Fibroblast of lung (primary cell): ENCODE measurements at regions not wholly inside any gene's neighbourhood (a gene's known extent, or its start where the extent isn't known, plus 50 kb on each side); places are given as distances from the start of the nearest gene placed in this dataset.

Experiments
- DNase-seq, 2 donors: peaks; one replicate each; pipeline versions ENCODE4 v3.0.0 to v3.0.0-alpha.2; 2010; ENCODE audit warnings: low read depth in 2 of 2
- H2AFZ ChIP-seq: 2 replicates; pipeline ENCODE4 v1.5.1; 2012; ENCODE audit warnings: low read length, control low read depth, inconsistent platforms
- H3K27ac ChIP-seq: 2 replicates; pipeline ENCODE4 v1.5.1; 2011; ENCODE audit warnings: low read length, control low read depth; ENCODE audit not compliant: insufficient read depth
- H3K27me3 ChIP-seq: 2 replicates; pipeline ENCODE4 v1.5.1; 2011; ENCODE audit warnings: mild to moderate bottlenecking, low read length; ENCODE audit not compliant: control insufficient read depth, insufficient read depth
- H3K36me3 ChIP-seq: 2 replicates; pipeline ENCODE4 v1.5.1; 2011; ENCODE audit warnings: low read length; ENCODE audit not compliant: control insufficient read depth, insufficient read depth
- H3K4me1 ChIP-seq: 2 replicates; pipeline ENCODE4 v1.5.1; 2011; ENCODE audit warnings: low read length; ENCODE audit not compliant: control insufficient read depth, insufficient read depth; ENCODE audit errors: extremely low read depth
- H3K4me2 ChIP-seq: 2 replicates; pipeline ENCODE4 v1.5.1; 2011; ENCODE audit warnings: low read length, control low read depth; ENCODE audit not compliant: insufficient read depth; ENCODE audit errors: extremely low read depth
- H3K4me3 ChIP-seq, 4 experiments: fragments of 200-600 bp in 1 of 4; sonication (generic) in 1 of 4; replicated peaks in 1 of 4; 2 replicates each; pipeline ENCODE4 v1.5.1; 2011 to 2016; ENCODE audit warnings: low read length in 4 of 4, low read depth in 3 of 4, mild to moderate bottlenecking in 3 of 4, control low read depth in 2 of 4, inconsistent platforms in 1 of 4, mixed read lengths in 1 of 4; ENCODE audit not compliant: insufficient read depth in 1 of 4; ENCODE audit errors: control extremely low read depth in 1 of 4
- H3K79me2 ChIP-seq: 2 replicates; pipeline ENCODE4 v1.5.1; 2012; ENCODE audit warnings: mild to moderate bottlenecking, low read length, inconsistent platforms; ENCODE audit not compliant: control insufficient read depth, insufficient read depth
- H3K9ac ChIP-seq: 2 replicates; pipeline ENCODE4 v1.5.1; 2011; ENCODE audit warnings: mild to moderate bottlenecking, low read length, control low read depth; ENCODE audit not compliant: insufficient read depth
- H3K9me3 ChIP-seq: 2 replicates; pipeline ENCODE4 v1.5.1; 2012; ENCODE audit warnings: low read depth, low read length; ENCODE audit not compliant: control insufficient read depth, insufficient read depth
- H4K20me1 ChIP-seq: 2 replicates; pipeline ENCODE4 v1.5.1; 2011; ENCODE audit warnings: low read length; ENCODE audit not compliant: control insufficient read depth, insufficient read depth; ENCODE audit errors: extremely low read depth
- EZH2 ChIP-seq: IDR thresholded peaks from 2 replicates; pipeline ENCODE4 v1.5.1; 2012; ENCODE audit warnings: low read length, control low read depth, mild to moderate bottlenecking; ENCODE audit errors: missing control alignments
- TF ChIP-seq, protein P1 (sequence below), 2 donors: IDR thresholded peaks in 1 of 2; conservative IDR thresholded peaks in 1 of 2; 1 replicate in 1 of 2; 2 replicates in 1 of 2; pipeline ENCODE4 v1.5.1; 2011 to 2012; ENCODE audit warnings: low read length in 2 of 2, control low read depth in 1 of 2, inconsistent platforms in 1 of 2, low read depth in 1 of 2, mild to moderate bottlenecking in 1 of 2

DNA sequence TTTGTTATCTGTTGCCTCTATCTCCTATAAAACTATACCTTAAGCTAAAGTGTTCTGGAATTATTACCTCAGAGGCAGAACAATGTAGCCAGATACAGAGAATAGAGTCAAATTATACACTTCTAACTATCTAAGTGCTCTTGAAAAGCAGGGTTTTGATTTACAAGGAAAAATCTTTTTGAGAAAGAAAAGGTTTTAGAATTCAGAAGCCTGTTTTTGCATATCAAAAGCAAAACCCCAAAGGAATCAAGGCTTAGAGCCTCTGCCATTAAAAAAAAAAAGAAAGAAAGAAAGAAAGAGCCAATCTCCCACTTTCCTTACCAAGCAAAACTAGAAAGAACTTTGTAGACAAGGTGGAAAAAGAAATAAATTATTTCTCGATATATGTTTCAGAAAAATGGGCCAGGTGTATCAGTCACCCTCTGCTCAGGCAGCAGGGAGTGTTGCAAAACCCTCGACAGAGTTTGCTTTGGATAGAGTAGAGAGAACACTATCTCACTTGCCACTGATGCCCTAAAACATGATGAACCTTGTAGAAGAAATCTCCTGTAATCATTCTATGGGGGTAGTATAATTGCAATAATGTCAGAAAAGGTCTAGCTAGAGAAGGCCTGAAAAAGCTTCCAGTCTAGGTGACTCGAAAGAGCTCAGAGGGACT is 318.3 kb downstream of the PCDH10 start:
- no peak for TF ChIP-seq EZH2
- TF ChIP-seq, protein P1, sequence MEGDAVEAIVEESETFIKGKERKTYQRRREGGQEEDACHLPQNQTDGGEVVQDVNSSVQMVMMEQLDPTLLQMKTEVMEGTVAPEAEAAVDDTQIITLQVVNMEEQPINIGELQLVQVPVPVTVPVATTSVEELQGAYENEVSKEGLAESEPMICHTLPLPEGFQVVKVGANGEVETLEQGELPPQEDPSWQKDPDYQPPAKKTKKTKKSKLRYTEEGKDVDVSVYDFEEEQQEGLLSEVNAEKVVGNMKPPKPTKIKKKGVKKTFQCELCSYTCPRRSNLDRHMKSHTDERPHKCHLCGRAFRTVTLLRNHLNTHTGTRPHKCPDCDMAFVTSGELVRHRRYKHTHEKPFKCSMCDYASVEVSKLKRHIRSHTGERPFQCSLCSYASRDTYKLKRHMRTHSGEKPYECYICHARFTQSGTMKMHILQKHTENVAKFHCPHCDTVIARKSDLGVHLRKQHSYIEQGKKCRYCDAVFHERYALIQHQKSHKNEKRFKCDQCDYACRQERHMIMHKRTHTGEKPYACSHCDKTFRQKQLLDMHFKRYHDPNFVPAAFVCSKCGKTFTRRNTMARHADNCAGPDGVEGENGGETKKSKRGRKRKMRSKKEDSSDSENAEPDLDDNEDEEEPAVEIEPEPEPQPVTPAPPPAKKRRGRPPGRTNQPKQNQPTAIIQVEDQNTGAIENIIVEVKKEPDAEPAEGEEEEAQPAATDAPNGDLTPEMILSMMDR (conservative IDR thresholded peaks at IDR 0.05 in 1 of 2, IDR thresholded peaks at IDR 0.05 in 1 of 2; ENCODE audit: low read depth in 1 of 2, low read length in 2 of 2) = no peak
- H3K79me2 ChIP-seq = no peaks in the 10 kb centered on the region
- no peaks in the 10 kb centered on the region for H3K27me3 ChIP-seq
- no peak overlapping the region for H3K27ac ChIP-seq
- no peak overlapping the region for H3K4me2 ChIP-seq
- no peak overlapping the region for H3K4me3 ChIP-seq
- H2AFZ ChIP-seq = no peak overlapping the region
- no peak for DNase-seq
- H4K20me1 ChIP-seq = no peaks in the 10 kb centered on the region
- H3K4me1 ChIP-seq = no peaks in the 10 kb centered on the region
- H3K9ac ChIP-seq = no peak overlapping the region
- H3K36me3 ChIP-seq = no peaks in the 10 kb centered on the region
- no peaks in the 10 kb centered on the region for H3K9me3 ChIP-seq

DNA sequence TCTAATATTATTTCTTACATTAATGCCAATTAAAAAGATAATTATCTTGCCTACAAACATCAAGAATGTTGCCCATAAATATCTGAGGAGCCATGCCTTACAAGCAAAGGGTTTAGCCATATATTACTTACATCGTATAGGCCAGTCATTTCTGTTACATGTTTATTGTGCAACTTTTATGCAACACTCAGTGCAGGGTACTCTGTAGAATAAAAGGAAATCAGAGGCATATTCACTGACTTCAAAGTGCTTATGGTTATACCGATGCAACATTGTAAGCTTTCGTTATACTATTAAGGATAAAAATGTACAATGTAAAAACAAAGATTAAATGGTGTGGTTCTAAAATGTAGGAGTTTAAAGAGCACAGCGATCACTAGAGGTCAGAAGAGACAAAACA is 315.9 kb downstream of the PCDH10 start:
- TF ChIP-seq, protein P1 (conservative IDR thresholded peaks at IDR 0.05 in 1 of 2, IDR thresholded peaks at IDR 0.05 in 1 of 2; ENCODE audit: low read depth in 1 of 2, low read length in 2 of 2) = no peak
- TF ChIP-seq EZH2 = no peak
- Histone ChIP-seq H3K79me2 (no peaks in the 10 kb centered on the region), H2AFZ (no peak overlapping the region), H3K4me1 (no peaks in the 10 kb centered on the region), H3K36me3 (no peaks in the 10 kb centered on the region), H3K4me3 (no peak overlapping the region), H3K27me3 (no peaks in the 10 kb centered on the region), H3K27ac (no peak overlapping the region), H3K9me3 (no peaks in the 10 kb centered on the region), H4K20me1 (no peaks in the 10 kb centered on the region), H3K9ac (no peak overlapping the region), H3K4me2 (no peak overlapping the region)
- DNase-seq = peak in 1 of 2 donors; percentile 23

DNA sequence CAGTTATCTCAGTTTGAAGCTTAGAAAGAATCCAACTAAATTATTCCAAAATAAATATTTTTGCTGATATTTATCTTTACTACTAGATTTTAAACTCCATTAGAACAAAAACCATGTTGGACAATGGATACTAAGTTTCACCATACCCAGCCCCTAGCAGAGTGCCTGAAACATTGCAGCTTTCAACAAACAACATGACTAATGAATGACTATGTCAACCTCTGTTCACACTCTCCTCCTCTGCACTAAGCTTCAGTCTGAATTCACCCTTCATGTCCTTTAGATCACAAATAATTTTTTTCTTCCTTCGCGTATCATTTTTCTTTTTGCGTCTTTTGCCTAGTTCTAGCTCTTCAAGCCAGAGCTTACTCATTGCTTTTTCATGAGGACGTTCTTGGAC is 315.2 kb downstream of the PCDH10 start:
- no peaks in the 10 kb centered on the region for H3K27me3 ChIP-seq
- no peak overlapping the region for H3K4me3 ChIP-seq
- no peak for TF ChIP-seq EZH2
- TF ChIP-seq, protein P1 (conservative IDR thresholded peaks at IDR 0.05 in 1 of 2, IDR thresholded peaks at IDR 0.05 in 1 of 2; ENCODE audit: low read depth in 1 of 2, low read length in 2 of 2) = no peak
- no peak overlapping the region for H3K4me2 ChIP-seq
- no peaks in the 10 kb centered on the region for H3K36me3 ChIP-seq
- DNase-seq = peak; percentile 2 to 6
- H3K9me3 ChIP-seq = no peaks in the 10 kb centered on the region
- no peaks in the 10 kb centered on the region for H3K79me2 ChIP-seq
- no peak overlapping the region for H3K9ac ChIP-seq
- H3K27ac ChIP-seq = no peak overlapping the region
- no peaks in the 10 kb centered on the region for H3K4me1 ChIP-seq
- no peak overlapping the region for H2AFZ ChIP-seq
- H4K20me1 ChIP-seq = no peaks in the 10 kb centered on the region
